ENCODE measurements at regions not wholly inside any gene's neighbourhood (a gene's known extent, or its start where the extent isn't known, plus 50 kb on each side); places are given as distances from the start of the nearest gene placed in this dataset.
"Not testable (repeated sequence)": the region's sequence is repeated elsewhere in the genome, so short reads cannot be mapped to it uniquely, and the experiment has no call there.

DNA sequence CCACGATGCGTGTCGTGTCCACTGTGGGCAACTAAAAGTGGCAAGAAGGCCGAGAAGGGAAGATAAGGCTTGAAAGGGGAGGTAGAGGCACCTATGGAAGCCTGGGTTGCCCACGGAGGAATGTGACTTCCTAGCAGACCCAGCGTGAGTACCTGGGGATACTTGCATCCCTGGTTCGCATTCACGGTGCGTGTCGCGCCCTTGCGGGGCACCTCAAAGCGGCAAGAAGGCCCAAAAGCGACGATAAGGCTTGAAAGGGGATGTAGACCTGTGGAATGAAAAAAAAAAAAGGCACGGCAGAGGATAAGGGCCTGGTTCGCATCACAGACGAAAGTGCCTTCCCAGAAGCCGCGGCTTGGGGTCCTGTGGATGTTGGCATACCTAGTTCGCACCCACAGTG, 282.9 kb downstream of the ALG10 start:
- DNase-seq: no peak

DNA sequence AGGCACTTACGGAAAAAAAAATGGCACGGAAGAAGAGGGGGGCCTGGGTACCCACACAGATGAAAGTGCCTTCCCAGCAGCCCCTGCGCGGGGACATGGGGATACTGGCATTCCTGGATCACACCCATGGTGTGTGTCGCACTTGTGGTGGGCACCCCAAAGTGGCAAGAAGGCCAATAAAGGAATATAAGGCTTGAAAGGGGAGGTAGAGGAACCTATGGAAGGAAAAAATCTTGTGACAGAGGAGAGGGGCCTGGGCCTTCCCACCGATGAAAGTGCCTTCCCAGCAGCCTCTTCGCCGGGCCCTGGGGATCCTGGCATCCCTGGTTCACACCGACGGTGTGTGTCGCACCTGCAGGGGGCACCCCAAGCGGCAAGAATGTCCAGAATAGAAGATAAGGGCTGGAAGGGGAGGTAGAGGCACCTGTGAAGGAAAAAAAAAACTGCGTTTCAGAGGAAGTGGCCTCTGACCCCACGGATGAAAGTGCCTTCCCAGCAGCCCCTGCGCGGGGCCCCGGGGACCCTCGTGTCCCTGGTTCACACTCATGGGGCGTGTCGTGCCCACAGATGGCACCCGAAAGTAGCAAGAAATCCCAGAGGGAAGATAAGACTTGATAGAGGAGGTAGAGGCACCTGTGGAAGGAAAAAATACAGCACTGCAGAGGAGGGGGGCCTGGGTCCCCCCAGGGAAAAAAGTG, 284.0 kb downstream of the ALG10 start:
- no peak for DNase-seq

DNA sequence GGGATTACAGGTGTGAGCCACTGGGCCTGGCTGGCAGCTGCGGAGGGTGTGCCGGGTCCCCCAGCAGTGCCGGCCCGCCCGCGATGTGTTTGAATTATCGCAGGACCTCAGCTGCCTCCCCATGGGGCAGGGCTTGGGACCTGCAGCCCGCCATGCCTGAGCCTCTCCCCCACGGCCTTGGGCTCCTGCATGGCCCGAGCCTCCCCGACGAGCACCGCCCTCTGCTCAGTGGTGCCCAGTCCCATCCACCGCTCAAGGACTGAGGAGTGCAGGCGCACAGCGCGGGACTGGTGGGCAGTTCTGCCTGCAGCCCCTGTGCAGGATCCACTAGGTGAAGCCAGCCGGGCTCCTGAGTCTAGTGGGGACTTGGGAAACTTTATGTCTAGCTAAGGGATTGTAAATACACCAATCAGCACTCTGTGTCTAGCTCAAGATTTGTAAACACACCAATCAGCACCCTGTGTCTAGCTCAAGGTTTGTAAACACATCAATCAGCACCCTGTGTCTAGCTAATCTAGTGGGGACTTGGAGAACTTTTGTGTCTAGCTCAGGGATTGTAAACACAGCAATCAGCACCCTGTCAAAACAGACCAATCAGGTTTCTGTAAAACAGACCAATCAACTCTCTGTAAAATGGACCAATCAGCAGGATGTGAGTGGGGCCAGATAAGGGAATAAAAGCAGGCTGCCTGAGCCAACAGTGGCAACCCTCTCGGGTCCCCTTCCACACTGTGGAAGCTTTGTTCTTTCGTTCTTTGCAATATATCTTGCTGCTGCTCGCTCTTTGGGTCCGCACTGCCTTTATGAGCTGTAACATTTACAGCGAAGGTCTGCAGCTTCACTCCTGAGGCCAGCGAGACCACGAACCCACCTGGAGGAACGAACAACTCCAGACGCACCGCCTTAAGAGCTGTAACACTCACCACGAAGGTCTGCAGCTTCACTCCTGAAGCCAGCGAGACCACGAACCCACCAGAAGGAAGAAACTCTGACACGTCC, 287.8 kb downstream of the ALG10 start:
- DNase-seq: not testable (repeated sequence)

DNA sequence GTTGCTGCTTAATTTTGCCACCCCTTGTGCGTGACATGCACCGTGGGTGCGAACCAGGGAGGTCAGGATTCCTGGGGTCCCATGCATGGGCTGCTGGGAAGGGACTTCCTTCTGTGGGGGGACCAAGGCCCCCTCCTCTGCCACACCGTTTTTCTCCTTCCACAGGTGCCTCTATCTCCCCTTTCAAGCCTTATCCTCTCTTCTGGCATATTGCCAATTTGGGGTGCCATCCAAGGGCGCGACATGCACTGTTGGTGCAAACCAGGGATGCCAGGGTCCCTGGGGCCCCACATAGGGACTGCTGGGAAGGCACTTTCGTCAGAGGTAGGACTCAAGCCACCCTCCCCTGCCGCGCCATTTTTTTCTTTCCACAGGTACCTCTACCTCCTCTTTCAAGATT, 289.0 kb downstream of the ALG10 start:
- DNase-seq: no peak

DNA sequence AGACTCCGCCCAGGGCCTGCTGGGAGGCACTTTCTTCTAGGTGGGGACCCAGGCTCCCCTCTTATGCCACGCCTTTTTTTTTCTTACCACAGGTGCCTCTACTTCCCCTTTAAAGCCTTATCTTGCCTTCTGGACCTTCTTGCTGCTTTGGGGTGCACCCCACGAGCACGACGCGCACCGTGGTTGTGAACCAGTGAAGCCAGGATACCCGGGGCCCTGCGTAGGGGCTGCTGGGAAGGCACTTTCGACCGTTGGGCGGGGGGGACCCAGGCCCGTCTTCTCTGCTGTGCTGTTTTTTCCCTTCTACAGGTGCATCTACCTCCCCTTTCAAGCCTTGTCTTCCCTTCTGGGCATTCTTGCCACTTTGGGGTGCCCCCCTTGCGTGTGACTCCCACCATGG, 305.4 kb downstream of the ALG10 start:
- DNase-seq: no peak

DNA sequence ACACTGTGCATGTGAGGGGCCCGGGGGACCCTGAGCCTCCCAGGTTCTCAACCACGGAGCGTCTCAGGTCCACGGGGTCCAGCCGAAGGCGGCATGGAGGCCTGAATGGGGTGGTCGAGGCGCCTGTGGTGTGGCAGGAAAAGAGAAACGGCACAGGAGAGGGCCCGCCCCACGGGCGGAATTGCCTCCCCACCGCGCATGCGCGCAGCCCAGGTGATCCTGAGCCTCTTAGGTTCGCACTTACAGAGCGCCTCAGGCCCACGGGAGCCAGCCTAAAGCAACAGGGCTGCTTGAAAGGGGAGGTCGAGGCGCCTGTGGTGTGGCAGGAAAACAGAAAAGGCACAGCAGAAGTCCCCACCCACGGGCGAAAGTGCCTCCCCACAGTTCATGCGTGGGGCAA, 311.0 kb downstream of the ALG10 start:
- no peak for DNase-seq

DNA sequence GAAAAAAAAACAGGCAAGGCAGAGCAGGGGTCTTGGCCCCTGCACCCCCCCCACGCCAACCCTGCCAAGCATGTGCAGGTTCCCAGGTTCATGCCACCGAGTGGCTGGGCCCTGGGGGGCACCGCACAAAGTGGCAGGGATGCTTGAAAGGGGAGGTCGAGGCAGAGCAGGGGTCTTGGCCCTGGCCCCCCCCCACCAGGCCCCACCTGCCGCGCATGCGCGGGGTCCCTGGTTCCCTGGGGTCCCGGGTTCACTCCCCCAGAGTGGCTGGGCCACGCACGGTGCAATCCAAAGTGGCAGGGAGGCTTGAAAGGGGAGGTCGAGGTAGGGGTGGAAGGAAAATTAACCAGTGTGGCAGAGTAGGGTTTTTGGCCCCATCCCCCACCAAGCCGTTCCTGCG, 312.2 kb downstream of the ALG10 start:
- no peak for DNase-seq

DNA sequence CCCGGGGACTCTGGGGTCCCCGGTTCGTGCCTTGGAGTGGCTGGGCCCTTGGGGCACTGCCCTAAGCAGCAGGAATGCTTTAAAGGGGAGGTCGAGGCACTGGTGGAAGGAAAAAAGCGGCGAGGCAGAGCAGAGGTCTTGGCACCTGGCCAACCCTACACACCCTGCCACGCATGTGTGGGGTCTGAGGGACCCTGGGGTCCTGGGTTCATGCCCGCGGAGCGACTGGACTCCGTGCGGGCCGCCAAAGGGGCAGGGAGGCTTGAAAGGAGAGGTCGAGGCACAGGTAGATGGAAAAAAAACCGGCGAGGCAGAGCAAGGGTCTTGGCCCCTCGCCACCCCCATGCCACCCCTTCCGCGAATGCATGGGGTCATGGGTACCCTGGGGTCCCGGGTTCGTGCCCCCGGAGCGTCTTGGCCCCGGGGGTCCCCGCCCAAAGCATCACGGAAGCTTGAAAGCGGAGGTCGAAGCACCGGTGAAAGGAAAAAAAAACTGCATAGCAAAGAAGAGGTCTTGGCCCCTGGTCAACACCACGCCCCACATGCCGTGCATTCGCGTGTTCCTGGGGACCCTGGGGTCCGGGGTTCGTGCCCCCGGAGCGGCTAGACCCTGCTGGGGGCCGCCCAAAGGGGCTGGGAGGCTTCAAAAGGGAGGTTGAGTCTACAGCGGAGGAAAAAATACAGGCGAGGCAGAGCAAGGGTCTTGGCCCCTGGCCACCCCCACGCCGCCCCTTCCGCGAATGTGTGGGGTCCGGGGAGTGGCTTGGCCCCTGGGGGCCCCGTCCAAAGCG, 312.9 kb downstream of the ALG10 start:
- no peak for DNase-seq

DNA sequence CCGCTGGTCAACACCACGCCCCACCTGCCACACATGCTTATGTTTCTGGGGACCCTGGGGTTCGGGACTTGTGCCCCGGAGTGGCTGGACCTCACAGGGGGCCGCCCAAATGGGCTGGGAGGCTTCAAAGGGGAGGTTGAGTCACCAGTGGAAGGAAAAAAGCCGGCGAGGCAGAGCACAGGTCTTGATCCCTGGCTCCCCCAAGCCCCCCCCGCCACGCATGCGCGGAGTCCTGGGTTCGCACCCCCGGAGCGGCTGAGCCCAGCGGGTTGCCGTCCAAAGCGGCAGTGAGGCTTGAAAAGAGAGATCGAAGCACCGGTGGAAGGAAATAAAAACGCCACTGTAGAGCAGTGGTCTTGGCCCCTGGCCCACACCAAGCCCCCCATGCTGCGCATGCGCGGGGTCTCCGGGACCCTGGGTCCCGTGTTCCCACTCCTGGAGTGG, 313.5 kb downstream of the ALG10 start:
- DNase-seq: no peak

DNA sequence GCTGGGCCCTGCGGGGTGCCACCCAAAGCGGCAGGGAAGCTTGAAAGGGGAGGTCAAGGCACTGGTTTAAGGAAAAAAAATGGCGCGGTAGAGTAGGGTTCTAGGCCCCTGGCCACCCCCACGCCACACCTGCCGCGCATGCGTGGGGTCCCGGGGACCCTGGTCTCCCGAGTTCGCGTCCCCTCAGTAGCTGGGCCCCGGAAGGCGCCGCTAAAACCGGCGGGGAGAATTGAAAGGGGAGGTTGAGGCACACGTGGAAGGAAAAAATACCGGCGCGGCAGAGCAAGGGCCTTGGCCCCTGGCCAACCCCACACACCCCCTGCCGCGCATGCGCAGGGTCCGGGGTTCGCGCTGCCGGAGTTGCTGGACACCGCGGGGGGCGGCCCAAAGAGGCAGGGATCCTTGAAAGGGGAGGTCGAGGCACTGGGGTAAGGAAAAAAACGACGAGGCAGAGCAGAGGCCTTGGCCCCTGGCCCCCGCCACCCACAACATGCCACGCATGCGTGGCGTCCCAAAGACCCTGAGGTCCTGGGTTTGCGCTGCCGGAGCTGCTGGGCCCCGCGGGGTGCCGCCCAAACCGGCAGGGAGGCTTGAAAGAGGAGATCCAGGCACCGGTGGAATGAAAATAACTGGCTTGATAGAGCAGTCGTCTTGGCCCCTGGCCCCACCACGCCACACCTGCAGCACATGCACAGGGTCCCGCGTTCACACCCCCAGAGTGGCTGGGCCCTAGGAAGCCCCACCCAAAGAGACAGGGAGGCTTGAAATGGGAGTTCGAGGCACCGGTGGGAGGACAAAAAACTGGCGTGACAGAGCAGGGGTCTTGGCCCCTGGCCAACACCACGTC, 314.5 kb downstream of the ALG10 start:
- no peak for DNase-seq

DNA sequence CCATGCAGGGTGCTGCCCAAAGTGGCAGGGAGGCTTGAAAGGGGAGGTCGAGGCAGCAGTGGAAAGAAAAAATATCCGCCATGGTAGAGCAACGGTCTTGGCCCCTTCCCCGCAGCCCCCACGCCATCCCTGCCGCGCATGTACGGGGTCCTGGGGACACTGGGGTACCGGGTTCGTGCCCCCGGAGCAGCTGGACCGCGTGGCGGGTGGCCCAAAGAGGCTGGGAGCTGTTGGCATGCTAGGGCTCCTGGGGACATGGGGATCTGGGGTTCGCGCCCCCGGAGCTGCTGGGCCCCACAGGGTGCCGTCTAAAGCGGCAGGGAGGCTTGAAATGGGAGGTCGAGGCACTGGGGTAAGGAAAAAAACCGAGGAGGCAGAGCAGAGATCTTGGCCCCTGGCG, 316.5 kb downstream of the ALG10 start:
- no peak for DNase-seq

DNA sequence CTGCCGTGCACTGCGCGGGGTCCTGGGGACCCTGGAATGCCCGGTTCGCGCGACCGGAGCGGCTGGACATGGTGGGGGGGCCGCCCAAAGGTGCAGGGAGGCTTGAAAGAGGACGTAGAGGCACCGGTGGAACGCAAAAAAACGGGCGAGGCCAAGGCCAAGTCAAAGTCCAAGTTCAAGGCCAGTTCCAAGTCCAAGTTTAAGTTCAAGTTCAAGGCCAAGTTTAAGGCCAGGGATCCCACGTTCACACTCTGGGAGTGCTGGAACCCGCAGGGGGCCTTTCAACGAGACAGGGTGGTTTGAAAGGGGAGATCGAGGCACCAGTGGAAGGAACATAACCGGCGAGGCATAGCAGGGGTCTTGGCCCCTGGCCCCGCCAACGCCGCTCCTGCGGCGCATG, 317.6 kb downstream of the ALG10 start:
- no peak for DNase-seq

DNA sequence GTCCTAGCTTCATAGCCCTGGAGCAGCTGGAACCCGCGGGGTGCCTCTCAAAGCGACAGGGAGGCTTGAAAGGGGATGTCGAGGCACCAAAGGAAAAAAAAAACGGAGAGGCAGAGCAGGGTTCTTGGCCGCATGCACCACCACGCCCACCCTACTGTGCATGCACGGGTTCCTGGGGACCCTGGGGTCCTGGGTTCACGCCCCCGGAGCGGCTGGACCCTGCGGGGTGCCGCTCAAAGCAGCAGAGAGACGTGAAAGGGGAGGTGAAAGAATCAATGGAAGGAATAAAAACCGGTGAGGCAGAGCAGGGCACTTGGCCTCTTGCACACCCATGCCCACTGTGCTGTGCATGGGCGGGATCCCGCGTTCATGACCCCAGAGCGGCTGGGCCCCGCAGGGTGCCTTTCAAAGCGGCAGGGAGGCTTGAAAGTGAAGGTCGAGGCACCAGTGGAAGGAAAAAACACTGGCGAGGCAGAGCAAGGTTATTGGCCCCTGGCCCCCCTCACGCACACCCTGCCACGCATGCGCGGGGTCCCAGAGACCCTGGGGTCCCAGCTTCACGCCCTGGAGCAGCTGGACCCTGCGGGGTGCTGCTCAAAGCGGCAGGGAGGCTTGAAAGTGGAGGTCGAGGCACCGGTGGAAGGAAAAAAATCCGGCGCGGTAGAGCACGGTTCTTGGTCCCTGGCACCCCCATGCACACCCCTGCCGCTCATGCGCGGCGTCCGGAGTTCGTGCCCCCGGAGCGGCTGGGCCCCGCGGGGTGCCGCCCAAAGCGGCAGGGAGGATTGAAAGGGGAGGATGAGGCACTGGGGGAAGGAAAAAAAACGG, 318.5 kb downstream of the ALG10 start:
- DNase-seq: no peak

DNA sequence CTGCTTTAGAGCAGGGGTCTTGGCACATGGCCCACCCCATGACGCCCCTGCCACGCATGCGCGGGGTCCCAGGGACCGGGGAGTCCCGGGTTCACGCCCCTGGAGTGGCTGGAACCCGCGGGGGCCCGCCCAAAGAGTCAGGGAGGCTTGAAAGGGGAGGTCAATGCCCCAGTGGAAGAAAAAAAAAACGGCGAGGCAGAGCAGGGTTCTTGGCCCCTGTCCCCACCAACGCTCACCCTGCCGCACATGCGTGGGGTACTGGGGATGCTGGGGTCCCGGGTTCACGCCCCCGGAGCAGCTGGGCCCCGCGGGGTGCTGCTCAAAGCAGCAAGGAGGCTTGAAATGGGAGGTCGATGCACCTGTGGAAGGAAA, 319.1 kb downstream of the ALG10 start:
- no peak for DNase-seq

DNA sequence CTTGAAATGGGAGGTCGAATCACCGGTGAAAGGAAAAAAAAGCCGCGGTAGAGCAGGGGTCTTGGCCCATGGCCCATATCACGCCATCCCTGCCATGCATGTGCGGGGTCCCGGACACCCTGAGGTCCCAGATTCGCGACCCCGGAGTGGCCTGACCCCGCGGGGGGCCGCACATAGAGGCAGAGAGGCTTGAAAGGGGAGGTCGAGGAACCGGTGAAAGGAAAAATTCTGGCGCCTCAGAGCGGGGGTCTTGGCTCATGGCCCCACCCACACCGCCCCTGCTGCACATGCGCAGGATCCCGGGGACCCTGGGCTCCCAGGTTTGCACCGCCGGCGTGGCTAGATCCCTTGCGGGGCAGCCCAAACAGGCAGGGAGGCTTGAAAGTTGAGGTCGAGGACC, 319.8 kb downstream of the ALG10 start:
- no peak for DNase-seq

DNA sequence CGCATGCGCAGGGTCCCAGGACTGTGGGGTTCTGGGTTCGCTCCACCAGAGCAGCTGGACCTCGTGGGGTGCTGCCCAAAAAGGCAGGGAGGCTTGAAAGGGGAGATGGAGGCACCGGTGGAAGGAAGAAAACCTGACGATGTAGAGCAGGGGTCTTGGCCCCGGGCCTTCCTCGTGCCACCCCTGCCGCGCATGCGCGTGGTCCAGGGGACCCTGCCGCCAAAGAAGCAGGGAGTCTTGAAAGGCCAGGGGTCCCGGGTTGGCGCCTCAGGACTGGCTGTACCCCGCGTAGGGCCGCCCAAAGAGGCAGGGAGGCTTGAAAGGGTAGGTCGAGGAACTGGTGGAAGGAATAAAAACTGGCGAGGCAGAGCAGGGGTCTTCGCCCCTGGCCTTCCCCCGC, 321.0 kb downstream of the ALG10 start:
- DNase-seq: no peak

DNA sequence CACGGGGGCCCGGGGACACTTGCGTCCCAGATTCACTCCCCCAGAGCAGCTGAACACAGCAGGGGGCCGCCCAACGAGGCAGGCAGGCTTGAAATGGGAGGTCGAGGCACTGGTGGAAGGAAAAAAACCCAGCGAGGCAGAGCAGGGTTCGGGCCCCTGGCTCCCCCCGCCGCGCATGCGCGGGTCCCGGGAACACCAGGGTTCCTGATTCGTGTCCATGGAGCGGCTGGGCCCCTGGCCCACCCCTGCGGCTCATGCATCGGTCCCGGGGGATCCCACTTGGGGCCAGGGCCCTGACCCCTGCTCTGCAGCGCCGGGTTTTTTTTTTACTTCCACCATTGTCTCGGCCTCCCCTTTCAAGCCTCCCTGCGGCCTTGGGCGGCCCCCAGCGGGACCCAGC, 321.5 kb downstream of the ALG10 start:
- DNase-seq: no peak

DNA sequence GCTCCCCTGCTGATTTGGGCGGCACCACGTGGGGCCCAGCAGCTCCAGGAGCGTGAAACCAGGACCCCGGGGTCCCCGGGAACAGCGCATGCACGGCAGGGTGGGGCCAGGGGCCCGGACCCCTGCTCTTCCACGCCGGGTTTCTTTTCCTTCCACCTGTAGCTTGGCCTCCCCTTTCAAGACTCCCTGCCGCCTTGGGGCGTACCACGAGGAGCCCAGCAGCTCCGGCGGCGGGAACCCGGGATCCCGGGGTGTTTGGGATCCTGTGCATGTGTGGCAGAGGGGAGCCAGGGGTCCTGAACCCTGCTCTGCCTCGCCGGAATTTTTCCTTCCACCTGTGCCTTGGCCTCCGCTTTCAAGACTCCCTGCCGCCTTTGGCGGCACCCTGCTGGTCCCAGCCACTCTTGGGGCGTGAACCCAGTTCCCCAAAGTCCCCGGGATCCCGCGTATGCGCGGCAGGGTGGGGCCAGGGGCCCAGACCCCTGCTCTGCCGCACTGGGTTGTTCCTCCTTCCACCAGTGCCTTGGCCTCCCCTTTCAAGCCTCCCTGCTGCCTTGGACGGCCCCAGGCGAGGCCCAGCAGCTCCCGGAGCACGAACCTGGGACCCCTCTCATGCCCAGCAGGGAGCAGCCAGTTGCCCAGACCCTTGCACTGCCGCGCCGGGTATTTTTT, 322.7 kb downstream of the ALG10 start:
- no peak for DNase-seq

DNA sequence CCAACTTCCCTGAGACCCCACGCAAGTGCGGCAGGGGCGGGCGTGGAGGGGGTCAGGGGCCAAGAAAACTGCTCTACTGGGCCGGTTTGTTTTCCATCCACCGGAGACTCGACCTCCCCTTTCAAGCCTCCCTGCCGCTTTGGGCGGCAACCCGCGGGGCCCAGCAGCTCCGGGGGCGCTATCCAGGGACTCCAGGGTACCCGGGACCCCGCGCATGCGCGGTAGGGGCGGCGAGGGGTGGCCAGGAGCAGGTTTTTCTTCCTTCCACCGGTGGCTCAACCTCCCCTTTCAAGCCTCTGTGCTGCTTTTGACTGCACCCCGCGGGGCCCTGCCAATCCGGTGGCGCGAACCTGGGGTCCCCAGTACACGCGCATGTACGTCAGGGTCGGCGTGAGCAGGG, 323.5 kb downstream of the ALG10 start:
- DNase-seq: no peak

DNA sequence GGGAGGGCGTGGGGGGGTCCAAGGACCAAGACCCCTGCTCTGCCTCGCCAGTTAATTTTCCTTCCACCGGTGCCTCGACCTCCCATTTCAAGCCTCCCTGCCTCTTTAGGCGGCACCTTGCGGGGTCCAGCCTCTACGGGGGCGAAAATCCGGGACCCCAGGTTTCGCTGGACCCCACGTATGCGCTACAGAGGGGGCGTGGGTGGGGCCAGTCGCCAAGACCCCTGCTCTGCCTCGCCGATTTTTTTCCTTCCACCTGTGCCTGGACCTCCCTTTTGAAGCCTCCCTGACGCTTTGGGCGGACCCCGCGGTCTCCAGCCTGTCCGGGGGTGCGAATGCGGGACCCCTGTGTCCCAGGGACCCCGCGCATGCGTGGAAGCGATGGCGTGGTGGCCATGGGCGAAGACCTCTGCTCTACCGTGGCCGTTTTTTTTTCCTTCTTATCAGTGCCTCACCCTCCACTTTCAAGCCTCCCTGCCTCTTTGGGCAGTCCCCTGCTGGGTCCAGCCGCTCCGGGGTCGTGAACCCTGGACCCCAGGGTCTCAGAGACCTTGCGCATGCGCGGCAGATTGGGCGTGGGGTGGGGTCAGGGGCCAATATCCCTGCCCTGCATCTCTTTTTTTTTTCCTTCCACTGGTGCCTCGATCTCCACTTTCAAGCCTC, 324.2 kb downstream of the ALG10 start:
- no peak for DNase-seq

Data from fibroblast of skin of right quadriceps (primary cell).